ENCODE measurements at regions not wholly inside any gene's neighbourhood (a gene's known extent, or its start where the extent isn't known, plus 50 kb on each side); places are given as distances from the start of the nearest gene placed in this dataset.
"Not testable (repeated sequence)": the region's sequence is repeated elsewhere in the genome, so short reads cannot be mapped to it uniquely, and the experiment has no call there.

DNA sequence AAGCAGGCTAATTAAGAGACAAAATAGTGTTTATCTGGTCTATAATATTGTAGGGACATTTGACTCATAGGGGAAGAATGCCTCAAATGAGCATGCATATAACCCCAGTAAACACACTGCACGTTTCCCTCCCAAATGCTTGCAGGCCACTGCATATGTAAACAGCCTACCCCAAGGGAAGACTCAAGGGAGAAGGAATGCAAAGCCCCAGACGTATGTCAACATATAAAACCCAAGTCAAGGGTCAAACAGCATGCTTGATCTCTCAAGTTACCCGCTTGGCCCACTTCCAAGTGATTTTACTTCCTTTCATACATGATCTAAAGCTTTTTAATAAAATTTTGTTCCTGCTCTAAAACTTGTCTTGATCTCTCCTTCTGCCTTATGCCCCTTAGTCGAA, 1090.0 kb downstream of the OTOL1 start:
- DNase-seq = no peak

DNA sequence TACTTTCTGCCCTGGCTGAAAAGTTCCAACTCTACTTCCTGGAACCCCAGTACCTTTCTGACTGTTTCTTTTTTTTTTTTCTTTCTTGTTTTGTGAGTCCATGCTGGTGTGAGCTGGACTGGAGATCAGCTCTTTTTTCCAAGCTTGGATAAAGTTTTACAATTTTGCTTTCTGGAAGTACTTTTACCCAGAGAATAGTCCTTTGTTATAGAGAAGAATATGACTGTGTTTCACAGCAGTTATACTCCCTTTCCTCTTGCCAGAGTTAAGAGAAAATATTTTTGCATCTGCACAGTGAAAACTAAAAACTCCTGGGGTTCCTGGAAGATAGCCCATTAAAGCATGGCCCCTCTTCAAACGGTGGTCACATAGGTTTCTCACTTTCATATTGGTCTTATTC, 1100.6 kb downstream of the OTOL1 start:
- DNase-seq = no peak

GRCh38 chr3:162598500-162598899, 1101.9 kb downstream of the OTOL1 start:
- peak; percentile 91 for DNase-seq

GRCh38 chr3:162599742-162600141, 1103.1 kb downstream of the OTOL1 start:
- DNase-seq = not testable (repeated sequence)

- DNase-seq = no peak
Measured at GRCh38 chr3:162601101-162601670, 1104.6 kb downstream of the OTOL1 start.

GRCh38 chr3:162602619-162603018, 1106.0 kb downstream of the OTOL1 start:
- no peak for DNase-seq

GRCh38 chr3:162605651-162606204, 1109.1 kb downstream of the OTOL1 start:
- DNase-seq = no peak

DNA sequence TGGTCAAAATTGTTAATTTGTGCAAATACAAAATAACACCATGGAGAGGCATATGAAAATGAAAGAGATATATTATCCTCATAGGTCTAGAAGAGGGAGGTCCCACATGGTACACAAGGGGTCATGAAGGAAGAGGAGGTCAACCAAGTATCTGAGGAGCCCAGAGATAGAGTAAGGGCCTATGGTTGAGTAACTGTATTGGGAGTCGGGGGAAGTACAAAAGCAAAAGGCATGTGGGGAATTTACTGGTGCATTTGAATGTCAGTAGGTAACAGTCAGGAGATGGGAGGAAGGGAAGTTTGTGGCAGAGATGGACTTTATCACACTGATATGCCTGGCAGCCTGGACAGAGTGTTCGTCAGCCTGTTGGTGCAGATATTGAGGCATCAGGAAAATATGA, 1113.7 kb downstream of the OTOL1 start:
- DNase-seq = no peak

DNA sequence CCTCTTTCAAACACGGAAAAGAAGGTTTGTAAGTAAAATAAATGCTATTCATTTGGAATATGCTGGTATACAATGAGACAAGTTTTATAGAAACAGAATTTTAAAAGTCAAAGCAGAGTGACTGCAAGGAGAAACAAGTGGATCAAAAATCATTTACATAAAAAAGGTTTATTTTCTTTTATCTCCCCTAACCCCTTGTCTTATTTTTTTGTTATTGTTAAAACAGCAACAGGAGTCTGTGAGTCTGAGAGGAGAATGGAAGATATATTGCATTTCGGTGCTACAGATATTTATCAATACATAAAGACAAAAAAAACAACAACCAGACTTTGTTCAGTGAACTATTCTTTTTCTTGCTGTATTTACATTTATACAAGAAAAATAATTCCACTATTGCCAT, 1116.4 kb downstream of the OTOL1 start:
- DNase-seq = no peak

DNA sequence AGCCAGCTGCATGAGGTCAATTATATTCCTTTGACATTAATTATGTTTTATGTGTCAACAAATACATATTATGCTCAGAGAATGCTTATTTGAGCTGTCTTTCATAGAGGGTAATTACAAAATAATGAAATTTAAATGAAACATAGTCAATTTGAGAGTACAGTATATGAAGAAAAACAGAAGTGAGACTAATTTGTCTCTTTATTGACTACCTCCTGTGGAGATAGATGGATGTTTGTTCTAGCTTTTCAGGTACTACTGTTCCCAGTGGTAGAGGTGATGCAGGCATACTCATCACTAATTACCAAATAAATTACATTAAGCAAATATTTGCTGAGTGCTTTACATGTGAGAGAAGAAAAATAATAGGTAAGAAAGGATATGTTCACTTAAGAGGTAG, 1129.6 kb downstream of the OTOL1 start:
- no peak for DNase-seq

GRCh38 chr3:162628531-162628930, 1131.9 kb downstream of the OTOL1 start:
- no peak for DNase-seq

DNA sequence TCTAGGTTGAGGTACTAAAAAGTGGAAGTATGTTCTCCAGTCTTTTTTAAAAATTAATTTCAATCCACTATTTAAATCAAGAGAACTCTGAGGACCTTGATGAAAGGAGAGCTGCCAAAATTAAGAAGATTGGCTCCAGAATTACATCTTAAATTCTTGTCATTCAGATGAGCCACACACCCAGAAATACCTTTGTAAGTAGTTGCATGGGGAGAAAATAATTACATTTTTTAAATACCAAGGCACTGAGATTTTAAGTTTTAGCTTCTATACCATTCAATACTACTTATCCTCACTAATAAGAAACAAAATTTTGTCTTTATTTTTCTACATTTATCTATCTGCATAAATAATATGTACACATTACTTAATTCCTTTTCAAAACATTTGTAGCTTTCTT, 1132.8 kb downstream of the OTOL1 start:
- no peak for DNase-seq

GRCh38 chr3:162632672-162633071, 1136.1 kb downstream of the OTOL1 start:
- DNase-seq = no peak

DNA sequence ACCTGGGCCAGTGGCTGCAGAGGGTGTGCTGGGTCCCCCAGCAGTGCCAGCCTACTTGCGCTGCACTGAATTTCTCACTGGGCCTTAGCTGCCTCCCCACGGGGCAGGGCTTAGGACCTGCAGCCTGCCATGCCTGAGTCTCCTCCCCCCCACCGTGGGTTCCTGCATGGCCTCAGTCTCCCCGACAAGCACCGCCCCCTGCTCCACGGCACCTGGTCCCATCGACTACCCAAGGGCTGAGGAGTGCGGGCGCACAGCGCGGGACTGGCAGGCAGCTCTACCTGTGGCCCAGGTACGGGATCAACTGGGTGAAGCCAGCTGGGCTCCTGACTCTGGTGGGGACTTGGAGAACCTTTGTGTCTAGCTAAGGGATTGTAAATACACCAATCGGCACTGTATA, 1143.6 kb downstream of the OTOL1 start:
- not testable (repeated sequence) for DNase-seq

DNA sequence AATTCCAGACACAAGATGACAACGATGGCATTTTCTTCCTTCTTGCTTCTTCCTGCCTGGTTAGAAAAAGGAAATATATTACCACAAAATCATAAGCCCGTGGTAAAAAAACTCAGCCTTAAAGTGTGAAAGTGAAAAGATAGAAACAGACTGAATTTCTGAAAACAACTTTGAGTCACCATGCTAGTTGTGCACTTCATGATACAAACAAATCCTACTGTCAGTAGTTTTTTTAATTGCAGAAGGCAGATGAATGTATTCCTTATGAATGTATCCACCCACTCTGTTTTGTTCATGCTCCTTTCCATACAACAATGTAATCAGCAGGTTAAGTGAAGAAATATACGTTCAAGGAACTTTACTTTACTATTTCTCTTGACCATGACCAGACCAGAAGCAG, 1144.7 kb downstream of the OTOL1 start:
- no peak for DNase-seq

DNA sequence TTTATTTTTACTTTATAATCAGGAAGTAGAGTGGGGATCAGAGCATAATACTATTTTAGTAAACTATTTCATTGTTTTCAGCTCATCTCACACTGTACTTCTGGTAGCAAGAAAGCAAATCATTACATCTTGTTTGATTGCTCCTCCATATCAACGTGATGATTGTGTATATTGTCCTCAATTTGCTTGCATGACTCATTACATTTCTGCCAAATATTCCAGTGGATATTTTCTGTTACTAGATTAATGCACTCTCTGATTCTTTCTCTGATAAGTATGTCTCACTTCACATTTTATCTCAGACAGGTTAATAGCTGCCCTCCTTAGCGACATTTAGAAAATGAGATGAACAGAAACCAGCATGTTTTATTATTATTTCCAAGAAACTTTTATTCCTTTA, 1145.3 kb downstream of the OTOL1 start:
- no peak for DNase-seq

DNA sequence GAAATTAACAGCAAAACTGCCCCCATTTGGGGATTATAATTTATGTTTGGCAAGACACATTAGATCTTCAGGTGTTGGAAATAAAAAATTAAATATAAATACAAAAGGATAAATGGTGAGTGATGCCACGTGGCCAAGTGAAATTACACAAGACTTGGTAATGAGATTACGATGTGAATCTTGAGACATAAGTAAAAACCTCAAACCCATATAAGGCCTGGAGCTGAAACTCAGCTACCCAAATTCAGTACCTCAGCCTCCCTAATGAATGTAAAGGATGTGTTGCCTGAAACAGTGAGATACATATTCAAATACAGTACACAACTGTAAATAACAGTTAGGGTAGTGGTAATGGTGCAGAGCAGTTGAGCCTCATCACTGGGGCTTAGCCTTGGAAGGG, 1146.6 kb downstream of the OTOL1 start:
- DNase-seq = no peak

DNA sequence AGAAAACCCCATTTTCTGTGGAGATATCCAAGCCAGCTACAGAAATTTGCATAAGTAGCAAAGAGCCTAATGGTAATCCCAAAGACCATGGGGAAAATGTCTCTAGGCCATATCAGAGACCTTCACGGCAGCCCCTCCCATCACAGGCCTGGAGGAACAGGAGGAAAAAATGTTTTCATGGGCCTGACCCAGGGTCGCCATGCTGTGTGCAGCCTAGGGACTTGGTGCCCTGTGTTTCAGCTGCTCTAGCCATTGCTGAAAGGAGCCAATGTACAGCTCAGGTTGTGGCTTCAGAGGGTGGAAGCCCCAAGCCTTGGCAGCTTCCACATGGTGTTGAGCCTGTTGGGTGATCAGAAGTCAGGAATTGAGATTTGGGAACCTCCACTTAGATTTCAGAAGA, 1150.7 kb downstream of the OTOL1 start:
- DNase-seq = no peak

DNA sequence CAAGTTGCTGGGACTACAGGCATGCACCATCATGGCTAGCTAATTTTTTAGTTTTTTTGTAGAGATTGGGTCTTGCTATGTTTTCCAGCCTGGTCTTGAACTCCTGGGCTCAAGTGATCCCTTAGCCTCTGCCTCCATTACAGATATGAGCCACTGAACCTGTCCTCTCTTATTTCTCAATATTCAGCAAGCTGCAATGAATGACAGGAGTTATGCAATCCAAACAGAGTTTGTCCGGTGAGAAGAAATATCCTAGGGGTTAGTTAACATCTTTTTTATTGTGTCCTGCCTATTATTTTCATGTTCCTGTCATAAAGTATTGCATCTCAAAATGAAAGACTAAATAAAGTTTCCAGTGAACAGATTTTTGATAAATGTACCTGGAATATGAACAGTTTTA, 1161.4 kb downstream of the OTOL1 start:
- no peak for DNase-seq

DNA sequence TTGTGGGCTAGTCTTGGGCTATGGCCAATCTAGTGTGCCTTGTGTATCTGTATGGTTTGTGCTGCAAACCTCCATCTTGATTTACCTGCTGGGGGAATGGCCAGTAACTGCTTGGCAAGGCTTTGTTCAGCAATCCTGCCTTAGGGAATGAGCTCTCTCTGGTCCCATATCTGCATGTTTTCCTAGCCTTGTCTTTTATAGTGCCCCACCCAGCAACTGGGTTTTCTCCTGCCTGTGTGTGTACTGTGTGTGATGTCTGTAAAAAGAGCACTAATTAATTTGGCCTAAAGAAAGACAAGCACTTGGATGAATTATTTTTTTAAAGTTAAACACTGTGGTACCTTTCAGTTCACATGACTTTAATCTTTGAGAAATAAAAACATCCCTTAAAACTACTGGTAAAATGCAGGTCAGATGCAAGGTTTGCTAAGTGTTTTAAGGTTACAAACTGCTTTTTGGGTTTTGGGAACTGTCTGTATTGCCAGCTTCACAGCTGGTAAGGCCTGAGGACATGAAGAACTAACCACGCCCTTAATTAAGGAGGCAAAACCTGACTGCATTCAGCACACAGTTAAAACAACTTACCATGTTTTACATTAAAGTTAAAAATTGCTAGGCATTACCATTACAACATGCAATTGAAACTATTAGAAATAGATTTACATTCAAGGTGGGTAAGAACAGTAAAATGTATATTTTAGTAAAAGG, 1169.2 kb downstream of the OTOL1 start:
- DNase-seq = no peak

DNA sequence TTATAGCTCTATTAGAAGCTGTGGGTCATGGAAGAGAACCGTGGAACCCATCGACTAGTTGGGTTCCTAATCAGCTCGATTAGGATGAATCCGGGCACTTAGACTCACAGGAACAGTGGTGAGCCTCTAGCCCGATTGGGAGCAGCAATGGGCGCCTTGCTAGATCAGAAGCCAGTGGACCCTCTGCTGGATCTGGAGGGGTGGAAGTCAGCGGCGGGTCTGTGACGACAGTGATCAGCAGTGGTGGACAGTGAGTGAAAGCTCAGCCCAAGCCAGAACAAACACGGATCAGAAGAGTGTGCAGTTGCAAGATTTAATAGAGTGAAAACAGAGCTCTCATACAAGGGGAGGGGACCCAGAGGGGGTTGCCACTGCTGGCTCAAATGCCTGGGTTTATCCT, 1170.2 kb downstream of the OTOL1 start:
- DNase-seq = no peak

DNA sequence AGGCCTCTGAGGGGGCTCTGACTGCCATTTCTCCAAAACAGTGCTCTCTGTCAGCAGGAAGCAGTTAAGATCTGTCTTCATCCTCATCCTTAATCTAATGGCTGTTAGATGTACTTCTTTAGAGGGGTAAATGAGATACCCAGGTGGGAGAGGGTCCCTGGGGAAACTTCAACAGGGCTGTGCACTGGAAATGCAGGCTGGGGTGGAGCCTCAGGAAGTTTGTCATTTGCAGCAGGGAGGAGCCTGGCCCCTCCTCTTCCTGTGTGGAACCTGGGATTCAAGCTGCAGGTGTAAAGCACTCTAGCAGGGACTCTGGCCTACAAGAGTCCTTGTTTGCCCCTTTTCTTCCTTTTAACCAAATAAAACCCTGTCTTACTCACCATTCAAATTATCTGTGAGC, 1173.6 kb downstream of the OTOL1 start:
- DNase-seq = no peak

GRCh38 chr3:162677475-162677874, 1180.9 kb downstream of the OTOL1 start:
- DNase-seq = no peak

DNA sequence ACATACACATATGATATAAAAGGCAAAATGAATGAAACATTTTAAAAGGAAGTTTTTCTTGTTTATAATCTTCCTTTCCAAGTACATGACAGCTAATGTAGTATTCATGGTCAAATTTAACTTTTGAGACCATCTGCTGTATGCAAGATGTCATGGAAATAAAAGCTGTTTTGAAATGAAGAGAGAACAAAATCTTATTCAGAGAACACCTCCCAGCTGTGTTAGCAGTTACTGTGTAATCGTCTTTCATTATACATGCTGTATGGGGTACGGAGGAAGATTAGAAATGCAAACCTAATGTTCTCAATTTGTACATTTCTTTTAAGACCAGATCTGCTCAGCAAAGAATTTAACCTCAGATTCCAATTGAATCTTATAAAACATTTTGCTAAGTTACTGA, 1182.3 kb downstream of the OTOL1 start:
- peak; percentile 82 for DNase-seq

DNA sequence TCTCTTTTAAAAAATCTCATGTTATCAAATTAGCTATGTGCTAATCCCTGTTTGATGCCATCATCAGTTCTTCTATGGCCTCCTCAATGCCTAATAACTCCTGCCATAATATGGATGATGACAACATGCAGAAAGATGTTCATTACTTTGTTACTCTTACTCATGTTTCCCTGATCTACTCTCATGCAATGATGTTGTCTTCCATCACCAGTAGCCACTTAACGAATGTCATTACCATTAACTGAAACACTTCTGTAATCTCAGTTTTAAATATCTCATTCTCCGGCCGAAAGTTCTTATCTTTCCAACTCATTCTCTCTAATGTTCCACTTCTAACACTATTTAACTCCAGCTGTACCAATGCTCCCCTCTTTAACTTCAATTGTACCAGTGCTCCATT, 1187.7 kb downstream of the OTOL1 start:
- DNase-seq = no peak
